ENCODE measurements at regions not wholly inside any gene's neighbourhood (a gene's known extent, or its start where the extent isn't known, plus 50 kb on each side); places are given as distances from the start of the nearest gene placed in this dataset.

GRCh38 chr10:25849268-25849667, 84.8 kb upstream of the MYO3A start:
- Histone ChIP-seq H3K4me3 (no peak overlapping the region), H3K36me3 (no peaks in the 10 kb centered on the region), H3K9me3 (no peaks in the 10 kb centered on the region), H3K27ac (no peak overlapping the region), H3K4me1 (no peaks in the 10 kb centered on the region), H3K27me3 (no peaks in the 10 kb centered on the region)
- 71 to 84% methylated on average over 3 of the region's 3 CpGs for WGBS, 2 donors
- intact Hi-C loops (cut with DNase I) = no loop called here
- no peak for DNase-seq
- no peak for TF ChIP-seq POLR2A (IDR thresholded peaks at IDR 0.05)

GRCh38 chr10:25849988-25850387, 84.0 kb upstream of the MYO3A start:
- intact Hi-C loops (cut with DNase I) = no loop called here
- Histone ChIP-seq H3K9me3 (no peaks in the 10 kb centered on the region), H3K27me3 (no peaks in the 10 kb centered on the region), H3K4me1 (no peaks in the 10 kb centered on the region), H3K36me3 (no peaks in the 10 kb centered on the region), H3K4me3 (no peak overlapping the region), H3K27ac (no peak overlapping the region)
- DNase-seq = no peak
- 47 to 49% methylated on average over 4 of the region's 4 CpGs for WGBS, 2 donors
- TF ChIP-seq CTCF (IDR thresholded peaks at IDR 0.05) = no peak
- TF ChIP-seq POLR2A (IDR thresholded peaks at IDR 0.05) = no peak

- TF ChIP-seq CTCF (IDR thresholded peaks at IDR 0.05) (no peak), POLR2A (IDR thresholded peaks at IDR 0.05) (no peak)
- Histone ChIP-seq H3K4me1 (no peaks in the 10 kb centered on the region), H3K36me3 (no peaks in the 10 kb centered on the region), H3K9me3 (no peaks in the 10 kb centered on the region), H3K27me3 (no peaks in the 10 kb centered on the region), H3K27ac (no peak overlapping the region), H3K4me3 (no peak overlapping the region)
- no peak for DNase-seq
- WGBS, 2 donors = 45 to 53% methylated on average over 7 of the region's 7 CpGs
- intact Hi-C loops (cut with DNase I) = no loop called here
Observed at GRCh38 chr10:25851548-25851947, 82.5 kb upstream of the MYO3A start.

- H3K27me3 ChIP-seq = no peaks in the 10 kb centered on the region
- H3K9me3 ChIP-seq = no peaks in the 10 kb centered on the region
- no peak for TF ChIP-seq CTCF (IDR thresholded peaks at IDR 0.05)
- TF ChIP-seq POLR2A (IDR thresholded peaks at IDR 0.05) = no peak
- H3K4me1 ChIP-seq = no peaks in the 10 kb centered on the region
- 62 to 68% methylated on average over 8 of the region's 8 CpGs for WGBS, 2 donors
- DNase-seq = no peak
- H3K36me3 ChIP-seq = no peaks in the 10 kb centered on the region
- no peak overlapping the region for H3K4me3 ChIP-seq
- H3K27ac ChIP-seq = no peak overlapping the region
- intact Hi-C loops (cut with DNase I) = no loop called here
Observed at GRCh38 chr10:25852364-25852941, 81.6 kb upstream of the MYO3A start.

- Histone ChIP-seq H3K36me3 (no peaks in the 10 kb centered on the region), H3K27ac (no peak overlapping the region), H3K9me3 (no peaks in the 10 kb centered on the region), H3K4me1 (no peaks in the 10 kb centered on the region), H3K27me3 (no peaks in the 10 kb centered on the region), H3K4me3 (no peak overlapping the region)
- intact Hi-C loops (cut with DNase I) = no loop called here
- no peak for TF ChIP-seq POLR2A (IDR thresholded peaks at IDR 0.05)
- TF ChIP-seq CTCF (IDR thresholded peaks at IDR 0.05) = no peak
- no peak for DNase-seq
- 64 to 66% methylated on average over 3 of the region's 3 CpGs for WGBS, 2 donors
Observed at GRCh38 chr10:25858076-25858475, 76.0 kb upstream of the MYO3A start.

- intact Hi-C loops (cut with DNase I) = no loop called here
- no peaks in the 10 kb centered on the region for H3K36me3 ChIP-seq
- no peak for DNase-seq
- no peak for TF ChIP-seq POLR2A (IDR thresholded peaks at IDR 0.05)
- H3K4me1 ChIP-seq = no peaks in the 10 kb centered on the region
- no peaks in the 10 kb centered on the region for H3K9me3 ChIP-seq
- H3K27me3 ChIP-seq = no peaks in the 10 kb centered on the region
- no peak overlapping the region for H3K27ac ChIP-seq
- no peak overlapping the region for H3K4me3 ChIP-seq
Observed at GRCh38 chr10:25865267-25865666, 68.8 kb upstream of the MYO3A start.
